Cerebellar cortex (tissue), 1 donor: ENCODE measurements at regions not wholly inside any gene's neighbourhood (a gene's known extent, or its start where the extent isn't known, plus 50 kb on each side); places are given as distances from the start of the nearest gene placed in this dataset.

Experiments used
- DNase-seq: peaks from one replicate; pipeline ENCODE4 v3.0.0-alpha.2; 2015; ENCODE audit warnings: low spot score

DNA sequence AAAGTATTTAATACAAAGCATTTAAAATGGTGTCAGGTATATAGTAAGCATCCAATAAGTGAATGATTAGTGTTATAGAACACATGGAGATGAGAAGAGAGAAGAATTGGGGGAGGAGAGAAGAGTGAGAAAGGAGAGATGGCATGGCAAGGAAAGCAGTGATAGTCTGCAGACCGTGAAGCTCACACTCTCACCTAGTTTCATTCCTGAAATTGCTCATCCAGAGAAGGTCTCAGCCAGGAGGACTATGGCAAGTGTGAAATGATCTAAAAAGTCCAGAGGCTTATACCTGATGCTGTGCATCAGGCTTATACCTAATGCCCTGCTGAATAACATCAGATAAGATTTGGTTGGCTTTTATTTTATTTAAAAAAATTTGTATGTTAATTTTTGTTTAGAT, 351.6 kb upstream of the KLF12 start:
- no peak for DNase-seq

DNA sequence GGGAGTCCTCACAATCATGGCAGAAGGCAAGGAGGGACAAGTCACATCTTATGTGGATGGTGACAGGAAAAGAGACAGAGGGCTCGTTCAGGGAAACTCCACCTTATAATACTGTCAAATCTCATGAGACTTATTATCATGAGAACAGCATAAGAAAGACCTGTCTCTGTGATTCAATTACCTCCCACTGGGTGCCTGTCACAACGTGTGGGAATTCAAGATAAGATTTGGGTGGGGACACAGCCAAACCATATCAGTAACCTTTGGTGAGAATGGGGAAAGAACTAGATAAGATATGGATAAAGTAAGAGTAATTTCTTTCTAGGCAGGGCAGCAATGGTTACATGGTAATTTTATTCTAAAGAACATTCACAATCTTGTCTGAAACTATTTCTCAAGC, 344.9 kb upstream of the KLF12 start:
- no peak for DNase-seq

DNA sequence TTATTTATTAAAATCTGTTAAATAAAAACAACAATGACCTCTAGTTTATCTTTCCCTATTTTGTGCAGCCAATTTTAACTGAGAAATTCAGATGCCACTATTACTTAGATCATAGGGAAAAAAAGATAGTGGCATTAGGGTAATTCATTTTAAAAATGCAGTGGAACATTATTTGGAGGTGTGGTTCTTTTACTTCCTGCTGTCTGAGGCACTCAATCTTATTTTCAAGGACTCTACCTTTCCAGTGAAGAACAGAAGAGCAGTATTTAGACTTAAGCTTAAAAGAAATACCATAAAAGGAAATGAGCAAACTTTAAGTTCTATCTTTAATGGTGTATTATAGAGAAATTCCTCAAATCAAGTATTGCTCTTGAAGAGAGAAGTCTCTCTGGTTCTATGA, 342.6 kb upstream of the KLF12 start:
- DNase-seq, result no peak

DNA sequence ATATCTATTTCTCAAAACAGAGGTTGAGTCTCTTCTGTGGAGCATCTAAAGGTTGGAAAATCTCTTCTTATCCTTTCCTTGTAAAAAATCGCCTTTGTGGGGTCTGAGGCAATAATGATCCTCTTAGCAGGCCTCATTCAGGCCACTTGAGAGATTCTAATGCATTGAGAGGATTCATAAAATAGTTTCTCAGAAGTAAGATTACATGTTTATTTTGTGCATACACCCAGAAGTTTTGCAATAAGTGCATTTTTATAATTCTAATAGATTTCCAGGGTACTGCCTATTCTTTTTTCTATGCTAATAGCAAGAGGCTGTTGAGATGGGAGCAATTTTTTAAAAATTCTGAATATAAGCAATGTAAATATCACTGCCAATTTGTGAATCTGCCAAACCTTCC, 342.2 kb upstream of the KLF12 start:
- no peak for DNase-seq

GRCh38 chr13:74466864-74467263, 332.7 kb upstream of the KLF12 start:
- no peak for DNase-seq

DNA sequence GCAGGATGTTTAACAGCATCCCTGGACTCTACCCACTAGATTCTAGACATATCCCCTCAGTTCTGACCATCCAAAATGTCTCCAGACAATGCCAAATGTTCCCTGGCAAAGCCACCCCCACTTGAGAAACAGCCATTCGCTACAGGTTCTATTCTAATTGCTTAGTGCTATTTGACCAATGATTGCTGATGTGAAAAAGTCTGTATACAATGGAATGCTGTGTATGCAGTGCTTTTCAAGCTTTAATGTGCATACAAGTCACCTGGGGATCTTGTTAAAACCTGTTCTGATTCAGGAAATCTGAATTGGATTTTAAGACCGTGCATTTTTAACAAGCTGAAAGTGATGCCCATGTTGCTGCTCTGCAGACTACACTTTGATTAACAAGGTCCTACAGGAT, 331.8 kb upstream of the KLF12 start:
- DNase-seq, result no peak

GRCh38 chr13:74465271-74465670, 331.1 kb upstream of the KLF12 start:
- DNase-seq, result no peak

GRCh38 chr13:74464670-74465069, 330.5 kb upstream of the KLF12 start:
- DNase-seq, result no peak

DNA sequence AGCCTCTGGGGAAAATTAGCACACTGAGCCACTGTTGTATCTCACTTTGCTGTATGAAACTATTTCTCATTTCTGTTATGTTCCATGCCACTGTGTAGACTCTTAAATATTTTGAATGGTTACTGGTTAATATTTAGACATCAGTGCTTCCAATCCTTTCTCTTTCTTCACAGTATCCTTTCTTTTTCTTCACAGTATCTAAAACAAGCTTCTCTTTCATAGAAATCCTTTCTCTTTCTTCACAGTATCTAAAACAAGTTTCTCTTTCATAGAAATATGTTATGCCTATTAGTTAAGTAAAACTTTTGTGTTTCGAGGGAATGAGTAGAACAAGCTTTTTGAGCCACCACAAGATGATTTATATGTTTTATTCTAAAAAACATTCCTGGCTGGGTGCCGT, 326.8 kb upstream of the KLF12 start:
- DNase-seq, result no peak

DNA sequence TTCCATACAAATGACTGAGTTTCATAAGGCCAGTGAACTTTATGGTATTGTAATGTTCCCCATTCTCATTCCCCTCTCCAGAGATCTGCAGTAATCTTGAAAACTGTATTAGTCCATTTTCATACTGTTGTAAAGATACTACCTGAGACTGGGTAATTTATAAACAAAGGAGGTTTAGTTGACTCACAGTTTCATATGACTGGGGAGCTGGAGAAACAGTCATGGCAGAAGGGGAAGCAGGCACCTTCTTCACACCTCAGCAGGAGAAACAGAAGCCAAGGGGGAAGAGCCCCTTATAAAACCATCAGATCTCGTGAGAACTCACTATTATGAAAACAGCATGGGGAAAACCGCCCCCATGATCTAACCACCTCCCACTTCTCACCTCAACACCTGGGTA, 318.7 kb upstream of the KLF12 start:
- DNase-seq, result no peak

- no peak for DNase-seq
These were observed 318.0 kb upstream of the KLF12 start for GRCh38 chr13:74452176-74452575.

DNA sequence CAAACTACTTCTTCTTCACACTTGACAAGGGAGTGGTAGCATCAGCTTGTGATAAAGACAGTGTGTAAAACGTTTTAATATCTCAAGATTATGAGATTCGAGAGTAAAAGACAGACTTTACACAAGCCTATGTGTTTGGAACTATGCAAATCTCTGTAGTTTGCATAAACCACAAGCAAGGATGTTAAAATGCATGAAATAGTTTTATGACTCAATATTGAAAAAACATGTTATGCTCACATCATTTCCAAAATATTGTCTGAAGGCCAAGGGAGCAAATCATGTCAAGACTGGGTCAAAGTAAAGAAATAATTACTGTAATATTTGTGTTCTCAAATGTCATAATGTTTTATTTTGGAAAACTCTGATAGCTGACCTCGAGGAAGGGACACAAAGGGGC, 316.8 kb upstream of the KLF12 start:
- DNase-seq, result no peak

DNA sequence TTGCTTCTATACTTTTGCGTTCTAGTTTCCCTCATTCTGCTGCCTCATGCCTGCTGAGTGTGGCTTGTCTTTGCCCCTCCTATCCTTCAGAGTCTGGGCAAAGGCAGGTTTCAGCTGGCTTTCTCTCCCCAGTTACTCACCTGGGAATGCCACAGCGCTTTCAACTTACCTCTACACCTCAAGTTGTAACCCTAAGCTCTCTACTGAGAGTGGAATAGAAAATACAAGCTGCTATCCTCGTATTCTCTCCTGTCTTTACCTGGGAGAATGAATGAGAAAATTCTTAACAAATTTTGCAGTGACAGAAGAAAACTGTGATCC, 316.3 kb upstream of the KLF12 start:
- no peak for DNase-seq

- no peak for DNase-seq
These were observed 315.8 kb upstream of the KLF12 start for GRCh38 chr13:74449811-74450524.

GRCh38 chr13:74444864-74445479, 310.8 kb upstream of the KLF12 start:
- no peak for DNase-seq

DNA sequence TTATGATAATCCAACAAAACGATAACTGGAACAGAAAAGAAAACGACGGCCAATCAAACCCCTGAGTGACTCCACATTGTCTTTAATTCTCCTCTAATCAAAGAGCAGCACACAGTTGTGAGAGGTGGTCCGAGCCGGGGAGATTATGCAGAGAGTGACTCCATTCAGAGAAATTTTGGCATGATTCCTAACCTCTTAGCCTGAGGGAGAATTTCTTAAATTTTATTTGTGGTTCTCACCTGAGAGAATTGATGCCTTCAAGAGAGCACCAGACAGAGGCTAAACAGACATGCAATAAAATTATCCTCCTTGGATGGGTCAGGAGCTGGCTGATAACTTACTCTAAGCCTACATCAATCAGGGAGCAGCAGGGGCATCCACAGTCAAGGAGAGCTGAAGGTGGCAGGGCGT, 310.0 kb upstream of the KLF12 start:
- DNase-seq, result no peak

DNA sequence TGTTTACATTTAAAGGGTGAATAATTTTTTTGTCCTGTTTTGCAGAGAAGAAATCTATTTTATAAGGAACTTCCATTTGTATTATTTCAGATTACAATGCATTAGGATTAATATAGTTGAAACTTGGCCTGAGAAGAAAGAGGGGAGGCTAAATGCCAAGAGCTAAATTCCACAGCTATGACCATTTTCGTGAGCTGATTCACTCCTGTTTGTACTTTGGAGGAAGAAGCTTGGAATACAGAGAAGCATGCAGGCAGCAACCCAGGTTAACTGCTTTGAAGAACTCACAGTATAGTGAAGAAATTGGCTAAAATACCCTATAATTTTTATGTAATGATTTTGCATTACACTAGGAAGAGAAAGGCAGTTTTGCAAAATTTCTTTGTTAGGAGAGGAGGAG, 309.4 kb upstream of the KLF12 start:
- DNase-seq, result no peak

DNA sequence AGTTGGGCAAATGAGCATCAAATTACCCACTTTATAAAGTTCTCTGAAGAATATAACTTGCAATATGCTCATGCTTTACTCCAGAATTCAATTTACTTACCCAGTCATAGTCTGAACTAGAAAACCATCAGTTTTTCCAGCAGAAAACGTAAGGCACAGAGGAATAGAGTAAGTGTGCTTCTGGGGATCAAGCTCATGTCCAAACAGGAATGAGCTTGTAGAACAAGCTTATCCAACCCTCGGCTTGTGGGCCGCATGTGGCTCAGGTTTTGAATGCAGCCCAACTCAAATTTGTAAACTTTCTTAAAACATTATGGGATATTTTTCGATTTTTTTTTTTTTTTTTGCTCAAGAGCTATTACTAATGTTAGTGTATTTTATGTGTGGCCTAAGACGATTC, 308.5 kb upstream of the KLF12 start:
- no peak for DNase-seq

- no peak for DNase-seq
These were observed 304.7 kb upstream of the KLF12 start for GRCh38 chr13:74438901-74439300.

GRCh38 chr13:74434782-74435181, 300.6 kb upstream of the KLF12 start:
- DNase-seq, result no peak

- no peak for DNase-seq
These were observed 290.3 kb upstream of the KLF12 start for GRCh38 chr13:74424455-74424854.

DNA sequence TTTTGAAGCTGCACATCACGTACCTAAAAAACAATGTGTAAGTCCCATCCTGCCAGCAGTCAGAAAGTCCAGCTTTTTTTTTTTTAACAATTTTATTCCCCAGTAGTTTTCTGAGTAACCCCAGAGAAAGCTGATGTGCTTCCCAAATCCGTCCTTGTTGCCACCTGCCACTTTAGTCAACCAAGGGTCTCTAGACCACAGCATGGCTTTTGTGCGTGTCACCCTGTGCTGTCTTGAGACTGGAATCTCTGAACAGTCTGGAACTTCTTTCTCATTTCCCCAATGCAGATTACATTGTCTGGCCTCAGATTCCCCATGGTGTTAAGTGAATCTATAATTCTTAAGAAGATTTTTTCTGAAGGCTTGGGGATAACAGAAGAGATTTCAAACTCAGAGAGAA, 289.2 kb upstream of the KLF12 start:
- no peak for DNase-seq

- no peak for DNase-seq
These were observed 280.3 kb upstream of the KLF12 start for GRCh38 chr13:74414458-74414857.

GRCh38 chr13:74413482-74413881, 279.3 kb upstream of the KLF12 start:
- no peak for DNase-seq
